ENCODE measurements at regions not wholly inside any gene's neighbourhood (a gene's known extent, or its start where the extent isn't known, plus 50 kb on each side); places are given as distances from the start of the nearest gene placed in this dataset.

GRCh38 chr4:42267724-42268123 is 115.3 kb upstream of the BEND4 start:
- no peak overlapping the region for H3K4me3 ChIP-seq
- no peaks in the 10 kb centered on the region for H3K4me1 ChIP-seq
- TF ChIP-seq CTCF (IDR thresholded peaks at IDR 0.05), result no peak
- no peaks in the 10 kb centered on the region for H3K36me3 ChIP-seq
- no peak for DNase-seq (ENCODE audit: low spot score)
- H3K9me3 ChIP-seq, result no peaks in the 10 kb centered on the region
- no peaks in the 10 kb centered on the region for H3K27me3 ChIP-seq
- H3K27ac ChIP-seq, result no peak overlapping the region

DNA sequence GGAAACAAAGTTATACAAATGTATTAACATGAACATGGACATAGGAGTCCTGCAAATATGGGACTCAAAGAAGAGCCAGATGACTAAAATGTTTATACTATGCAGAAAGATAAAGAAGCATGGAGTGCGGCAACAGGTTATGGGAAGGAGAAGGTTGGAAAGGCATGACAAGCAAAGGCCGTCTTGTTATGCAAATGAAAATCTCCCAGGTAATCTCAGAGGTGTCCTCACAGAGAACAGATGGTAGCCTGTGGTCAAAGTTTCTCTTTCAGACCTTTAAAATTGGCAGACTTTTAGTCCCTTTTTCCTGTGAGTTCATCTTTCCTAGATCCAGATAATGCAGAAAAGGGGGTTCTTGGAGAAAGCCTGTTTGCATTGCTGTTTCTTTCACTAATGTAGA is 116.4 kb upstream of the BEND4 start:
- DNase-seq (ENCODE audit: low spot score), result no peak
- no peak for TF ChIP-seq CTCF (IDR thresholded peaks at IDR 0.05)
- Histone ChIP-seq H3K4me1 (no peaks in the 10 kb centered on the region), H3K4me3 (no peak overlapping the region), H3K9me3 (no peaks in the 10 kb centered on the region), H3K27ac (no peak overlapping the region), H3K36me3 (no peaks in the 10 kb centered on the region), H3K27me3 (no peaks in the 10 kb centered on the region)

GRCh38 chr4:42271096-42271495 is 118.6 kb upstream of the BEND4 start:
- H3K9me3 ChIP-seq, result no peaks in the 10 kb centered on the region
- no peaks in the 10 kb centered on the region for H3K4me1 ChIP-seq
- H3K27ac ChIP-seq, result no peak overlapping the region
- H3K27me3 ChIP-seq, result no peaks in the 10 kb centered on the region
- DNase-seq (ENCODE audit: low spot score), result no peak
- no peak overlapping the region for H3K4me3 ChIP-seq
- TF ChIP-seq CTCF (IDR thresholded peaks at IDR 0.05), result no peak
- H3K36me3 ChIP-seq, result no peaks in the 10 kb centered on the region

GRCh38 chr4:42277291-42277690 is 120.0 kb upstream of the SHISA3 start:
- Histone ChIP-seq H3K27me3 (no peaks in the 10 kb centered on the region), H3K4me3 (no peak overlapping the region), H3K36me3 (no peaks in the 10 kb centered on the region), H3K9me3 (no peaks in the 10 kb centered on the region), H3K27ac (no peak overlapping the region), H3K4me1 (peaks cover 0 to 4% of the 10 kb centered on the region in 2 donors)
- no peak for DNase-seq (ENCODE audit: low spot score)
- no peak for TF ChIP-seq CTCF (IDR thresholded peaks at IDR 0.05)

DNA sequence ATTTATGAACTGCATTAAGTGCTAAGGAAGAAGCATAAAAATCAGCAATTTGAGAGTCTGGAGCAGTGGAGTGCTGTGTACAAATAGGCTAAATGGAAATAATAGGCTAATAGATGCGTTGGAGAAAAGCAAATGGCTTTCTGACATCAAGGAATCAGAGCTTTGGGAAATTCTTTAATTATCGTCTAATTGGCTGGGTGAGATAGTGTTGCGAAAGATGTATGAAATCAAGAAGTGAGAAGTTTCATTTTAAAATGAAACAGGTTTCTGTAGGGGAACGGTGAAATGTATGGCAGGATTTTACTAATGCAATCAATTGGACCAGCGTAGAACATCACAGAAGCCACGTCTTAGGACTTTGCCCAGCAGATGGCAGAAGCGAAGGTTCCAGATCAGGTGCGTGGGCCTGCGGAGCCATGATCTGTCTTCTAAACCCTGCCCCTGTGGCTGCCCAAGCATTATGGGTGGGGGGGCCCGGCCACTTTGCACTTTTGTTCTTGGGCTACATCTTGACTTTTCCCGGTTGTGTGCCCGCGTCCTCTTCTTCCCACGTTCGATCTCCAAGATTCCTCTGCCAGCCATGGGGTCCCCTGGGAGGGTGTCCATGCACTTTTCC is 118.5 kb upstream of the SHISA3 start:
- H3K27me3 ChIP-seq, result no peaks in the 10 kb centered on the region
- TF ChIP-seq CTCF (IDR thresholded peaks at IDR 0.05), result no peak
- H3K9me3 ChIP-seq, result no peaks in the 10 kb centered on the region
- no peak overlapping the region for H3K27ac ChIP-seq
- DNase-seq (ENCODE audit: low spot score), result no peak
- H3K36me3 ChIP-seq, result no peaks in the 10 kb centered on the region
- H3K4me1 ChIP-seq, result peaks cover 0 to 4% of the 10 kb centered on the region in 2 donors
- no peak overlapping the region for H3K4me3 ChIP-seq
